ENCODE measurements at regions not wholly inside any gene's neighbourhood (a gene's known extent, or its start where the extent isn't known, plus 50 kb on each side); places are given as distances from the start of the nearest gene placed in this dataset.

DNA sequence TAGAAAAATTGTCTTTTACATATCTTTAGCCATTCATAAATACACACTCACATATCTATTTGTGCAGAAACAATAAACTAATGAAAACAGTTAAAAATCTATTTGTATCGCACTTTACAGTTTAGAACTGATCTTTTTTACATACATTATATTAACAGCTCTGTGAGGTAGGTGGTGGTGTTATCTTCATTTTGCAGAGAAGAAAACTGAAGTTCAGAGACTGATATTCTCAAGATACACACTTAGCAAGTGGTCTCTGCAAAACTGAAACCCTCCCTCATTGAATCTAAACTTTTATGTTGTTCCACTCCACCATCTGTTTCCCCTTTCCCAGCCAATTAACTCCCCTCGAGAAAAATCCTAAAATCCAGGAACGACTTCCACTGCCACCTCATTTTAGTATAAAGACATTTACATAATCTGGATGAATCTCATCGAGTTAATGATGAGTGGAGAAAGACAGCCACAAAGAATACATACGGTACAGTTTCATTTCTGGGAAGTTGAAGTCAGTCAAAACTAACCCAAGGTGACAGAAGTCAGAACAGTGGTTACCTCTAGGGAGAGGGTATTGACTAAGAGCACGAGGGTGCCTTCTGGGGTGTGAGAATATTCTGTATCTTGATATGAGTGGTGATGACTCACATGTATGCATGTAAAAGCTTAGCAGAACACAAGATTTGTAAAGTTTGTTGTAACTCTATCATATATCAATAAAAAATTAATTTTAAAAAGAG is 524.2 kb upstream of the TCF4 start:
- no peak overlapping the region for H3K9ac ChIP-seq (ENCODE audit: low read length)

DNA sequence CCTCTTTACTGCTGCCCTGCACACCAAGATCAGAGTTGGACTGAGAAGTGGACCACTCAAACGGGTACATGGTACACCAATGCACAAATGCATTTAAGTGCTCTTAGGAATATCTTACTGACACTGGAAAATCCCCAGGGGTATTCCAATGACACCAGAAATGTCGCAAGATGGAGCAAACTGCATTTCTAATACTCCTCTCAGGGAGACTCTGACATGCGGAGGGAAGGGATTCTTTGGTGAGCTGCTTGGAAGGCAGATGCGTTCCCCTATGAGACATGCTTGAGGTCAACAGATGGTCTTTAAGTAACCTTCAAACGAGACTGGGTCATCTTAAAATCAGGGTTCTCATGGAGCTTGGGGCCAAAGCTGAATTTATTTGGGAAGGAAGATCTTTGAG is 521.8 kb upstream of the TCF4 start:
- no peak overlapping the region for H2AFZ ChIP-seq (ENCODE audit: low read depth, low read length, severe bottlenecking)
- no peaks in the 10 kb centered on the region for H4K20me1 ChIP-seq (ENCODE audit: low read depth, low read length)
- no peak overlapping the region for H3K4me2 ChIP-seq (ENCODE audit: low read depth, low read length, poor library complexity, severe bottlenecking)
- H3K9me2 ChIP-seq (replicated peaks; ENCODE audit: insufficient read depth, low read length) = no peaks in the 10 kb centered on the region
- no peaks in the 10 kb centered on the region for H3K27me3 ChIP-seq (ENCODE audit: low read length)
- no peak overlapping the region for H3K9ac ChIP-seq (ENCODE audit: low read length)
- H3K36me3 ChIP-seq (ENCODE audit: low read length) = no peaks in the 10 kb centered on the region
- TF ChIP-seq, protein P1, sequence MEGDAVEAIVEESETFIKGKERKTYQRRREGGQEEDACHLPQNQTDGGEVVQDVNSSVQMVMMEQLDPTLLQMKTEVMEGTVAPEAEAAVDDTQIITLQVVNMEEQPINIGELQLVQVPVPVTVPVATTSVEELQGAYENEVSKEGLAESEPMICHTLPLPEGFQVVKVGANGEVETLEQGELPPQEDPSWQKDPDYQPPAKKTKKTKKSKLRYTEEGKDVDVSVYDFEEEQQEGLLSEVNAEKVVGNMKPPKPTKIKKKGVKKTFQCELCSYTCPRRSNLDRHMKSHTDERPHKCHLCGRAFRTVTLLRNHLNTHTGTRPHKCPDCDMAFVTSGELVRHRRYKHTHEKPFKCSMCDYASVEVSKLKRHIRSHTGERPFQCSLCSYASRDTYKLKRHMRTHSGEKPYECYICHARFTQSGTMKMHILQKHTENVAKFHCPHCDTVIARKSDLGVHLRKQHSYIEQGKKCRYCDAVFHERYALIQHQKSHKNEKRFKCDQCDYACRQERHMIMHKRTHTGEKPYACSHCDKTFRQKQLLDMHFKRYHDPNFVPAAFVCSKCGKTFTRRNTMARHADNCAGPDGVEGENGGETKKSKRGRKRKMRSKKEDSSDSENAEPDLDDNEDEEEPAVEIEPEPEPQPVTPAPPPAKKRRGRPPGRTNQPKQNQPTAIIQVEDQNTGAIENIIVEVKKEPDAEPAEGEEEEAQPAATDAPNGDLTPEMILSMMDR (IDR thresholded peaks at IDR 0.05; ENCODE audit: insufficient read depth, low read length, poor library complexity, severe bottlenecking) = no peak
- peaks cover 3% of the 10 kb centered on the region; the same call in 1 of the 2 replicates for H3K9me3 ChIP-seq (ENCODE audit: insufficient read depth, low read length)
- no peaks in the 10 kb centered on the region for H3F3A ChIP-seq (ENCODE audit: insufficient read depth)
- H3K79me2 ChIP-seq (ENCODE audit: insufficient read depth, low read length) = no peaks in the 10 kb centered on the region
- H3K27ac ChIP-seq (ENCODE audit: low read depth, low read length) = no peak overlapping the region
- H3K4me3 ChIP-seq (ENCODE audit: insufficient read depth, low read length, poor library complexity, severe bottlenecking) = no peak overlapping the region

More for the DNA sequence above, 524.2 kb upstream of the TCF4 start:
- H3K9me2 ChIP-seq (replicated peaks; ENCODE audit: insufficient read depth, low read length) = no peaks in the 10 kb centered on the region
- H3F3A ChIP-seq (ENCODE audit: insufficient read depth) = no peaks in the 10 kb centered on the region
- H2AFZ ChIP-seq (ENCODE audit: low read depth, low read length, severe bottlenecking) = no peak overlapping the region
- H3K27me3 ChIP-seq (ENCODE audit: low read length) = no peaks in the 10 kb centered on the region
- H3K4me2 ChIP-seq (ENCODE audit: low read depth, low read length, poor library complexity, severe bottlenecking) = no peak overlapping the region
- TF ChIP-seq EZH2phosphoT487 (conservative IDR thresholded peaks at IDR 0.05; ENCODE audit: low read length) = no peak
- TF ChIP-seq, protein P1 (IDR thresholded peaks at IDR 0.05; ENCODE audit: insufficient read depth, low read length, poor library complexity, severe bottlenecking) = no peak
- H3K27ac ChIP-seq (ENCODE audit: low read depth, low read length) = no peak overlapping the region
- H3K4me3 ChIP-seq (ENCODE audit: insufficient read depth, low read length, poor library complexity, severe bottlenecking) = no peak overlapping the region
- no peaks in the 10 kb centered on the region for H4K20me1 ChIP-seq (ENCODE audit: low read depth, low read length)
- no peaks in the 10 kb centered on the region for H3K79me2 ChIP-seq (ENCODE audit: insufficient read depth, low read length)
- H3K9me3 ChIP-seq (ENCODE audit: insufficient read depth, low read length) = no peaks in the 10 kb centered on the region
- H3K36me3 ChIP-seq (ENCODE audit: low read length) = no peaks in the 10 kb centered on the region

DNA sequence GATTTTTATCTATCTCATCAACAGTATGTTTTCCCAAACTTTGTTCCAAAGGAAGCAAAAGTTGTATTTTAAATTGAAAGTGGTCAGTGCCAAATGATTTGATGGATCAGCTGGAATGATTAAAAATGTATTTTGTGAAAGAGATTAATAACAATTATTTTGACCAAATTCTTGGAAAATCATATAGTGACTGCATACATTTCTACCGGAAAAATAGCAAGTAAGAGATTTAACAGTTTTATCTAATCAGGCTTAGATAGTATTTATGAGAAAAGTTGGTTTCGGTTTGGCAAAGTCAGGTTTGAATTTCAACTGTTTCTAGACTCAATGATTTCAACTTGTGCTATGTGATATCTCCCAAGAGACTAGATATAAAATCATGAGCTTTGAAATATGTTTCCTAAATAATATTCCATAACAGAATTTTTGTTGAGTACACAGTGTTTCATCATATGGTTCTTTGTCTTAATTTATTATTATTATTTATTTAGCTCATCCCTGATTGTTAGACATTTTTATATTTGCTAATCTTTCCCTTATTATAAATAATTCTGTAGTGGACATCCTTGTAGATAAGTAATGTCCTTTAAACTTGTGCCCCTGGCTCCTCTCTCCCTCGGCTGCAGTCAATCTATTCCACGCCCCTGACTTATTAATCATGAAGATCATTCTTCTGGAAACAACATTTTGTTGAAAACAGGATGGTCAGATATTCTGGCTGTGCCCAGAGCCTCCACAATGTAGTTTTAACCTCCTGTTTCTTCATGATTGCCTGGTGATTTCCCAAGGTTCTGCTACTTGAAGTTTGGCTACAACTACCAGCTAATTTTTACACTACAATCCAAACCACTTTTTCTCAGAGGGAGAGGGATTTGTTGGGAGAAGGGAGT is 520.7 kb upstream of the TCF4 start:
- Histone ChIP-seq H3K27ac (ENCODE audit: low read depth, low read length) (no peak overlapping the region), H3K4me2 (ENCODE audit: low read depth, low read length, poor library complexity, severe bottlenecking) (no peak overlapping the region), H3F3A (ENCODE audit: insufficient read depth) (no peaks in the 10 kb centered on the region), H3K36me3 (ENCODE audit: low read length) (no peaks in the 10 kb centered on the region), H3K4me3 (ENCODE audit: insufficient read depth, low read length, poor library complexity, severe bottlenecking) (no peak overlapping the region), H3K9me2 (replicated peaks; ENCODE audit: insufficient read depth, low read length) (no peaks in the 10 kb centered on the region), H3K79me2 (ENCODE audit: insufficient read depth, low read length) (no peaks in the 10 kb centered on the region), H3K9me3 (ENCODE audit: insufficient read depth, low read length) (peaks cover 8% of the 10 kb centered on the region; the same call in 1 of the 2 replicates), H2AFZ (ENCODE audit: low read depth, low read length, severe bottlenecking) (no peak overlapping the region), H3K9ac (ENCODE audit: low read length) (no peak overlapping the region), H4K20me1 (ENCODE audit: low read depth, low read length) (no peaks in the 10 kb centered on the region), H3K27me3 (ENCODE audit: low read length) (no peaks in the 10 kb centered on the region)
- TF ChIP-seq, protein P1 (IDR thresholded peaks at IDR 0.05; ENCODE audit: insufficient read depth, low read length, poor library complexity, severe bottlenecking) = no peak
- no peak for TF ChIP-seq EZH2phosphoT487 (conservative IDR thresholded peaks at IDR 0.05; ENCODE audit: low read length)

Data from SU-DHL-6 (cell line).